ENCODE measurements at regions not wholly inside any gene's neighbourhood (a gene's known extent, or its start where the extent isn't known, plus 50 kb on each side); places are given as distances from the start of the nearest gene placed in this dataset.

- TF ChIP-seq CTCF (IDR thresholded peaks at IDR 0.05) (no peak), POLR2A (IDR thresholded peaks at IDR 0.05) (no peak)
- H3K36me3 ChIP-seq: no peaks in the 10 kb centered on the region
- H3K4me3 ChIP-seq: no peak overlapping the region
- no peak for DNase-seq
- H3K4me1 ChIP-seq: no peaks in the 10 kb centered on the region
- intact Hi-C loops (cut with DNase I; ENCODE audit: low total_unique reads): no loop called here
- no peaks in the 10 kb centered on the region for H3K9me3 ChIP-seq
- no peaks in the 10 kb centered on the region for H3K27me3 ChIP-seq
- no peak overlapping the region for H3K27ac ChIP-seq
Measured at GRCh38 chrX:5100004-5100403, 1128.7 kb downstream of the NLGN4X start.

DNA sequence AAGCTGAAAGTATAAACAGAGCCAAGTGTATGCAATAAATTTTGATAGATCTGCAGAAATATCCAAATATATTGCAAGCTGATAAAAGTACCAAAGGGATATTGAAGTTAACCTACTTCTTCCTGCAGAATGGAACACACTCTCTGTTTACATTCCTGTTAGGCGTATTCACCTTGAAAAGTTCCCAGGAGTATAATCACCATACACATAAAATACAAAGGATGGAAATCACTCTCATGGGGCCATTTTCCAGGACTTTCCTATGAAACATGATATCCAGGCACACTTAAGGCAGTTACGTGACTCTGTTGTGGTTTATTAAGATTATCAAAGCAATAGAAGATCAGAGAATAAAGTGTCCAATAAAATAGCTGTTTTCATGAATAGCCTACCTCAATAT lies 1142.3 kb downstream of the NLGN4X start:
- Histone ChIP-seq H3K27ac (no peak overlapping the region), H3K27me3 (no peaks in the 10 kb centered on the region), H3K4me3 (no peak overlapping the region), H3K36me3 (no peaks in the 10 kb centered on the region), H3K4me1 (no peaks in the 10 kb centered on the region), H3K9me3 (no peaks in the 10 kb centered on the region)
- TF ChIP-seq CTCF (IDR thresholded peaks at IDR 0.05) (no peak), POLR2A (IDR thresholded peaks at IDR 0.05) (no peak)
- intact Hi-C loops (cut with DNase I; ENCODE audit: low total_unique reads): no loop called here
- DNase-seq: no peak

DNA sequence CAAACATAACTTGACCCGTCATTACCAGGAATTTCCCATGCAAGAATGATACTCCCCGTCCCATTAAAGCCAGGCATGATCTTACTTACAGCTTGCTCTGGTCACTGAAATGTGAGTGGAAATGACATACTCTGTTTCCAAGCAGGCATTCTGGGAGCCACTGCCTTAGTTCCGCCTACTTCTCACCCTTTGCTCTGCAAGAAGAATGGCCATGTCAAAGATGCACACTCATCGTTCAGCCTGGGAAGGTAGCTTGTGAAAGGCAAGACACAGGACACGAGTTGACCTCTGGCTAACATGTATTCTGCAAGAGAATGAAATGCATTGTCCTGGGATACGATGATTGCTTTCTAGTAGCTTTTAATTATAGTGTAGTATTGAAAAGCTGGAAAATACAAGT lies 1144.4 kb downstream of the NLGN4X start:
- TF ChIP-seq CTCF (IDR thresholded peaks at IDR 0.05): no peak
- TF ChIP-seq POLR2A (IDR thresholded peaks at IDR 0.05): no peak
- H3K36me3 ChIP-seq: no peaks in the 10 kb centered on the region
- no peak overlapping the region for H3K4me3 ChIP-seq
- no peaks in the 10 kb centered on the region for H3K9me3 ChIP-seq
- intact Hi-C loops (cut with DNase I; ENCODE audit: low total_unique reads): no loop called here
- no peak overlapping the region for H3K27ac ChIP-seq
- H3K4me1 ChIP-seq: no peaks in the 10 kb centered on the region
- DNase-seq: no peak
- no peaks in the 10 kb centered on the region for H3K27me3 ChIP-seq

GRCh38 chrX:5082705-5083104 lies 1146.0 kb downstream of the NLGN4X start:
- Histone ChIP-seq H3K4me3 (no peak overlapping the region), H3K9me3 (no peaks in the 10 kb centered on the region), H3K27ac (no peak overlapping the region), H3K27me3 (no peaks in the 10 kb centered on the region), H3K4me1 (no peaks in the 10 kb centered on the region), H3K36me3 (no peaks in the 10 kb centered on the region)
- intact Hi-C loops (cut with DNase I; ENCODE audit: low total_unique reads): no loop called here
- TF ChIP-seq CTCF (IDR thresholded peaks at IDR 0.05) (no peak), POLR2A (IDR thresholded peaks at IDR 0.05) (no peak)
- no peak for DNase-seq

GRCh38 chrX:5080791-5081190 lies 1147.9 kb downstream of the NLGN4X start:
- intact Hi-C loops (cut with DNase I; ENCODE audit: low total_unique reads): no loop called here
- Histone ChIP-seq H3K4me3 (no peak overlapping the region), H3K36me3 (no peaks in the 10 kb centered on the region), H3K27me3 (no peaks in the 10 kb centered on the region), H3K9me3 (no peaks in the 10 kb centered on the region), H3K27ac (no peak overlapping the region), H3K4me1 (no peaks in the 10 kb centered on the region)
- TF ChIP-seq POLR2A (IDR thresholded peaks at IDR 0.05): no peak
- no peak for TF ChIP-seq CTCF (IDR thresholded peaks at IDR 0.05)
- no peak for DNase-seq

Data from uterus (tissue), 3 donors.